GM23338 (cell line): ENCODE measurements at regions not wholly inside any gene's neighbourhood (a gene's known extent, or its start where the extent isn't known, plus 50 kb on each side); places are given as distances from the start of the nearest gene placed in this dataset.

Experiments
- EZH2 ChIP-seq: fragments of 200-600 bp; sonication (generic); IDR thresholded peaks from one replicate; pipeline ENCODE4 v1.8.0; 2017; ENCODE audit warnings: antibody characterized with exemption, mild to moderate bottlenecking, low read depth; ENCODE audit not compliant: unreplicated experiment
- EZH2phosphoT487 ChIP-seq: fragments of 200-600 bp; sonication (generic); IDR thresholded peaks from one replicate; pipeline ENCODE4 v1.8.1; 2018; ENCODE audit warnings: antibody characterized with exemption; ENCODE audit not compliant: unreplicated experiment
- TF ChIP-seq, protein P1 (sequence below), 2 experiments: fragments of 200-600 bp in 1 of 2; sonication (generic) in 1 of 2; conservative IDR thresholded peaks; 2 replicates each; pipeline versions ENCODE4 v1.5.1 to v1.6.1; 2016 to 2017; ENCODE audit warnings: antibody characterized with exemption in 2 of 2, low read depth in 2 of 2, mild to moderate bottlenecking in 2 of 2, moderate library complexity in 1 of 2
- TF ChIP-seq, protein P2 (sequence below): IDR thresholded peaks from 2 replicates; pipeline ENCODE4 v1.6.1; 2016; ENCODE audit warnings: antibody characterized with exemption
- TF ChIP-seq, protein P3 (sequence below): IDR thresholded peaks from one replicate; pipeline ENCODE4 v1.6.1; 2018; ENCODE audit warnings: antibody characterized with exemption; ENCODE audit not compliant: unreplicated experiment

DNA sequence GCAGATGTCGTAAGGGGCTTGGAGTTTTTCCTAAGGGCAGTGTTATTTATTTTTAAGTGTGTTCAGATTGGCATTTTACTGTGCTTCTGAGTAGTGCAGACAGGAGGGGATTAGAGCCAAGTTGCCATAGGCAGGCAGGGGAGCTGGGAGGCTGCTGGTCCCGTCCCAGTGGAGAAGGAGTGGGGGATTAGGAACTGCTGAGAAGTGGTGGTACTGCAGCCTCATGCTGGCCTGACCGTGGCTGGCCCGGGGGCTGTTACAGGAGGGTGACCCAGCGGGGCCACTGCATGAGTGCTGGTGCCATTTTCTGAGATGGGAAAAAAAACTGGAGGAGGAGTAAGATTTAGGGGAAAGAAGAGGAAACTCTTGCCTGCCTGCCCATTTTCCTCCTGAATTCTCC is 52.3 kb upstream of the DLK1 start:
- no peak for TF ChIP-seq EZH2
- TF ChIP-seq, protein P1, sequence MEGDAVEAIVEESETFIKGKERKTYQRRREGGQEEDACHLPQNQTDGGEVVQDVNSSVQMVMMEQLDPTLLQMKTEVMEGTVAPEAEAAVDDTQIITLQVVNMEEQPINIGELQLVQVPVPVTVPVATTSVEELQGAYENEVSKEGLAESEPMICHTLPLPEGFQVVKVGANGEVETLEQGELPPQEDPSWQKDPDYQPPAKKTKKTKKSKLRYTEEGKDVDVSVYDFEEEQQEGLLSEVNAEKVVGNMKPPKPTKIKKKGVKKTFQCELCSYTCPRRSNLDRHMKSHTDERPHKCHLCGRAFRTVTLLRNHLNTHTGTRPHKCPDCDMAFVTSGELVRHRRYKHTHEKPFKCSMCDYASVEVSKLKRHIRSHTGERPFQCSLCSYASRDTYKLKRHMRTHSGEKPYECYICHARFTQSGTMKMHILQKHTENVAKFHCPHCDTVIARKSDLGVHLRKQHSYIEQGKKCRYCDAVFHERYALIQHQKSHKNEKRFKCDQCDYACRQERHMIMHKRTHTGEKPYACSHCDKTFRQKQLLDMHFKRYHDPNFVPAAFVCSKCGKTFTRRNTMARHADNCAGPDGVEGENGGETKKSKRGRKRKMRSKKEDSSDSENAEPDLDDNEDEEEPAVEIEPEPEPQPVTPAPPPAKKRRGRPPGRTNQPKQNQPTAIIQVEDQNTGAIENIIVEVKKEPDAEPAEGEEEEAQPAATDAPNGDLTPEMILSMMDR (conservative IDR thresholded peaks at IDR 0.05; ENCODE audit: low read depth in 2 of 2): no peak
- TF ChIP-seq EZH2phosphoT487: no peak
- TF ChIP-seq, protein P2, sequence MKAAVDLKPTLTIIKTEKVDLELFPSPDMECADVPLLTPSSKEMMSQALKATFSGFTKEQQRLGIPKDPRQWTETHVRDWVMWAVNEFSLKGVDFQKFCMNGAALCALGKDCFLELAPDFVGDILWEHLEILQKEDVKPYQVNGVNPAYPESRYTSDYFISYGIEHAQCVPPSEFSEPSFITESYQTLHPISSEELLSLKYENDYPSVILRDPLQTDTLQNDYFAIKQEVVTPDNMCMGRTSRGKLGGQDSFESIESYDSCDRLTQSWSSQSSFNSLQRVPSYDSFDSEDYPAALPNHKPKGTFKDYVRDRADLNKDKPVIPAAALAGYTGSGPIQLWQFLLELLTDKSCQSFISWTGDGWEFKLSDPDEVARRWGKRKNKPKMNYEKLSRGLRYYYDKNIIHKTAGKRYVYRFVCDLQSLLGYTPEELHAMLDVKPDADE: no peak
- TF ChIP-seq, protein P3, sequence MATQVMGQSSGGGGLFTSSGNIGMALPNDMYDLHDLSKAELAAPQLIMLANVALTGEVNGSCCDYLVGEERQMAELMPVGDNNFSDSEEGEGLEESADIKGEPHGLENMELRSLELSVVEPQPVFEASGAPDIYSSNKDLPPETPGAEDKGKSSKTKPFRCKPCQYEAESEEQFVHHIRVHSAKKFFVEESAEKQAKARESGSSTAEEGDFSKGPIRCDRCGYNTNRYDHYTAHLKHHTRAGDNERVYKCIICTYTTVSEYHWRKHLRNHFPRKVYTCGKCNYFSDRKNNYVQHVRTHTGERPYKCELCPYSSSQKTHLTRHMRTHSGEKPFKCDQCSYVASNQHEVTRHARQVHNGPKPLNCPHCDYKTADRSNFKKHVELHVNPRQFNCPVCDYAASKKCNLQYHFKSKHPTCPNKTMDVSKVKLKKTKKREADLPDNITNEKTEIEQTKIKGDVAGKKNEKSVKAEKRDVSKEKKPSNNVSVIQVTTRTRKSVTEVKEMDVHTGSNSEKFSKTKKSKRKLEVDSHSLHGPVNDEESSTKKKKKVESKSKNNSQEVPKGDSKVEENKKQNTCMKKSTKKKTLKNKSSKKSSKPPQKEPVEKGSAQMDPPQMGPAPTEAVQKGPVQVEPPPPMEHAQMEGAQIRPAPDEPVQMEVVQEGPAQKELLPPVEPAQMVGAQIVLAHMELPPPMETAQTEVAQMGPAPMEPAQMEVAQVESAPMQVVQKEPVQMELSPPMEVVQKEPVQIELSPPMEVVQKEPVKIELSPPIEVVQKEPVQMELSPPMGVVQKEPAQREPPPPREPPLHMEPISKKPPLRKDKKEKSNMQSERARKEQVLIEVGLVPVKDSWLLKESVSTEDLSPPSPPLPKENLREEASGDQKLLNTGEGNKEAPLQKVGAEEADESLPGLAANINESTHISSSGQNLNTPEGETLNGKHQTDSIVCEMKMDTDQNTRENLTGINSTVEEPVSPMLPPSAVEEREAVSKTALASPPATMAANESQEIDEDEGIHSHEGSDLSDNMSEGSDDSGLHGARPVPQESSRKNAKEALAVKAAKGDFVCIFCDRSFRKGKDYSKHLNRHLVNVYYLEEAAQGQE: no peak
